ENCODE measurements at regions not wholly inside any gene's neighbourhood (a gene's known extent, or its start where the extent isn't known, plus 50 kb on each side); places are given as distances from the start of the nearest gene placed in this dataset.

DNA sequence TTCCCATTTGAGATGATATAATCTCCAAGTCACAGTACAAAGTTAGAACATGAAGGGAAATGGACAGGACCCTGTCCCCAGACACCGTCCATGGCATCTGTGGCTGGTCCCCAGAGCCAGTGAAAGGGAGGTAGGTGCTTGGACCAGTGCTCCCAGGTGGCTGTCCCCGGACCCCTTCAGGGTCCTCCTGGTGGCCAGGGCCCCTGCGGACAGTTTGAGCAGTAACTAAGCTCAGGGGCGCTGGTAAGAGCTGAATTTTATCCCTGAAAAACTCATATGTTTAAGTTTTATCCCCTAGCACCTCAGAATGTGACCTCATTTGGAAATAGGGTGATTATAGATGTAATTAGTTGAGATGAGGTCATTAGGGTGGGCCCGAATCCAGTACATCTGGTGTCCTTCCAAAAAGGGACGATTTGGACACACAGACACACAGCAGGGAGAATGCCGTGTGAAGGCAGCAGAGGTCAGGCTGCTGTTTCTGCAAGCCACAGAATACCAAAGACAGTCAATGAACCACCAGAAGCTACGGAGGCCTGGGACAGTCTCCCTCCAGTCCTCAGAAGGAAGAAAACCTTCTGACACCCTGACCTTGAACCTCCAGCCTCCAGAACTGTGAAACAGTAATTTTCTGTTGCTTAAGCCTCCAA, 185.0 kb downstream of the ATPSCKMT start:
- TF ChIP-seq LEF1 (IDR thresholded peaks at IDR 0.05; ENCODE audit: borderline replicate concordance) = no peak
- no peak for TF ChIP-seq TARDBP (IDR thresholded peaks at IDR 0.05)
- no peak for TF ChIP-seq BHLHE40 (IDR thresholded peaks at IDR 0.05; ENCODE audit: borderline replicate concordance)
- TF ChIP-seq SP1 (IDR thresholded peaks at IDR 0.05) = no peak
- TF ChIP-seq SUZ12 (IDR thresholded peaks at IDR 0.05) = no peak
- no peak for TF ChIP-seq L3MBTL2 (conservative IDR thresholded peaks at IDR 0.05)
- no peak for TF ChIP-seq NFRKB (IDR thresholded peaks at IDR 0.05)
- TF ChIP-seq CTBP1 (IDR thresholded peaks at IDR 0.05; ENCODE audit: borderline replicate concordance) = no peak
- no peak for TF ChIP-seq ELF4 (IDR thresholded peaks at IDR 0.05)
- TF ChIP-seq ARNT (IDR thresholded peaks at IDR 0.05) = no peak
- no peak for TF ChIP-seq ZNF384 (IDR thresholded peaks at IDR 0.05)
- no peak for TF ChIP-seq FOXM1 (IDR thresholded peaks at IDR 0.05; ENCODE audit: borderline replicate concordance)
- TF ChIP-seq FOXK2 (IDR thresholded peaks at IDR 0.05) = no peak
- no peak for TF ChIP-seq HDGF (IDR thresholded peaks at IDR 0.05; ENCODE audit: borderline replicate concordance)
